ENCODE measurements at regions not wholly inside any gene's neighbourhood (a gene's known extent, or its start where the extent isn't known, plus 50 kb on each side); places are given as distances from the start of the nearest gene placed in this dataset.

- no peaks in the 10 kb centered on the region for H3K4me1 ChIP-seq (ENCODE audit: insufficient read depth)
- no peaks in the 10 kb centered on the region for H4K20me1 ChIP-seq (ENCODE audit: insufficient read depth, poor library complexity, severe bottlenecking)
- no peak overlapping the region for H3K4me2 ChIP-seq
- TF ChIP-seq EZH2 (IDR thresholded peaks at IDR 0.05; ENCODE audit: borderline replicate concordance) (no peak), EZH2phosphoT487 (IDR thresholded peaks at IDR 0.05; ENCODE audit: low read depth, severe bottlenecking, unreplicated experiment) (no peak)
- TF ChIP-seq, protein P1, sequence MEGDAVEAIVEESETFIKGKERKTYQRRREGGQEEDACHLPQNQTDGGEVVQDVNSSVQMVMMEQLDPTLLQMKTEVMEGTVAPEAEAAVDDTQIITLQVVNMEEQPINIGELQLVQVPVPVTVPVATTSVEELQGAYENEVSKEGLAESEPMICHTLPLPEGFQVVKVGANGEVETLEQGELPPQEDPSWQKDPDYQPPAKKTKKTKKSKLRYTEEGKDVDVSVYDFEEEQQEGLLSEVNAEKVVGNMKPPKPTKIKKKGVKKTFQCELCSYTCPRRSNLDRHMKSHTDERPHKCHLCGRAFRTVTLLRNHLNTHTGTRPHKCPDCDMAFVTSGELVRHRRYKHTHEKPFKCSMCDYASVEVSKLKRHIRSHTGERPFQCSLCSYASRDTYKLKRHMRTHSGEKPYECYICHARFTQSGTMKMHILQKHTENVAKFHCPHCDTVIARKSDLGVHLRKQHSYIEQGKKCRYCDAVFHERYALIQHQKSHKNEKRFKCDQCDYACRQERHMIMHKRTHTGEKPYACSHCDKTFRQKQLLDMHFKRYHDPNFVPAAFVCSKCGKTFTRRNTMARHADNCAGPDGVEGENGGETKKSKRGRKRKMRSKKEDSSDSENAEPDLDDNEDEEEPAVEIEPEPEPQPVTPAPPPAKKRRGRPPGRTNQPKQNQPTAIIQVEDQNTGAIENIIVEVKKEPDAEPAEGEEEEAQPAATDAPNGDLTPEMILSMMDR (IDR thresholded peaks at IDR 0.05; ENCODE audit: poor library complexity): no peak
- H3K4me3 ChIP-seq: no peak overlapping the region
- H3K27ac ChIP-seq: no peak overlapping the region
- H3K36me3 ChIP-seq (replicated peaks; ENCODE audit: insufficient read depth, low read depth): no peaks in the 10 kb centered on the region
- no peaks in the 10 kb centered on the region for H3K9me2 ChIP-seq (replicated peaks; ENCODE audit: insufficient read depth)
- no peaks in the 10 kb centered on the region for H3K9me3 ChIP-seq (ENCODE audit: low read depth)
- no peak overlapping the region for H2AFZ ChIP-seq
- WGBS (ENCODE audit: low lambda C conversion rate, missing lambda C conversion rate): 91% methylated on average over 3 of the region's 3 CpGs
- no peaks in the 10 kb centered on the region for H3K79me2 ChIP-seq
- no peaks in the 10 kb centered on the region for H3K27me3 ChIP-seq
- DNase-seq (ENCODE audit: low spot score): no peak
These were observed 577.4 kb downstream of the TBL1XR1 start for GRCh38 chr3:176619833-176620232.

DNA sequence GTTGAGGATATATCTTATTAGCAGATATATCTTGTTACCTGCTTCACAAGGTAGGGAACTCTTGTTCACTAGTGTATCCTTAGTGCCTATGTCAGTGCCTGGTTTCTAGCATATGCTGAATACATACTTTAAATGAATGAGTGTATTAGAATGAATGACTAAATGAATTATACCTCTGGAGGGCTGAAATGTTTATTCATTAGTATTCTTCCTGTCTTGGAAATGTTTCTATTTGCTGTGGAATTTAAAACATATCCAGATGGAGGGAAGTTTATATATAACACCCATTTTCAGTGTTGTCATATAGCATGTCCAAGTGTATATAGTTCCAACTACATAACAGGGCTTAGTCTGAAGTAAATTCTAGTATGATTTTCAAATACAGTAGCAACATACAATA is 581.5 kb downstream of the TBL1XR1 start:
- no peaks in the 10 kb centered on the region for H4K20me1 ChIP-seq (ENCODE audit: insufficient read depth, poor library complexity, severe bottlenecking)
- H3K4me2 ChIP-seq: no peak overlapping the region
- H3K27ac ChIP-seq: no peak overlapping the region
- no peaks in the 10 kb centered on the region for H3K9me3 ChIP-seq (ENCODE audit: low read depth)
- no peak overlapping the region for H3K4me3 ChIP-seq
- H3K79me2 ChIP-seq: no peaks in the 10 kb centered on the region
- no peak overlapping the region for H2AFZ ChIP-seq
- no peaks in the 10 kb centered on the region for H3K27me3 ChIP-seq
- H3K4me1 ChIP-seq (ENCODE audit: insufficient read depth): no peaks in the 10 kb centered on the region
- H3K9me2 ChIP-seq (replicated peaks; ENCODE audit: insufficient read depth): no peaks in the 10 kb centered on the region
- no peaks in the 10 kb centered on the region for H3K36me3 ChIP-seq (replicated peaks; ENCODE audit: insufficient read depth, low read depth)
- no peak for DNase-seq (ENCODE audit: low spot score)
- TF ChIP-seq EZH2 (IDR thresholded peaks at IDR 0.05; ENCODE audit: borderline replicate concordance) (no peak), EZH2phosphoT487 (IDR thresholded peaks at IDR 0.05; ENCODE audit: low read depth, severe bottlenecking, unreplicated experiment) (no peak)
- TF ChIP-seq, protein P1 (IDR thresholded peaks at IDR 0.05; ENCODE audit: poor library complexity): no peak

- H3K4me1 ChIP-seq (ENCODE audit: insufficient read depth): no peaks in the 10 kb centered on the region
These were observed 585.6 kb downstream of the TBL1XR1 start for GRCh38 chr3:176611703-176612102.

More at GRCh38 chr3:176611703-176612102, 585.6 kb downstream of the TBL1XR1 start:
- H3K27me3 ChIP-seq: no peaks in the 10 kb centered on the region
- no peak overlapping the region for H3K4me3 ChIP-seq
- no peaks in the 10 kb centered on the region for H3K9me2 ChIP-seq (replicated peaks; ENCODE audit: insufficient read depth)
- DNase-seq (ENCODE audit: low spot score): no peak
- no peaks in the 10 kb centered on the region for H4K20me1 ChIP-seq (ENCODE audit: insufficient read depth, poor library complexity, severe bottlenecking)
- H3K79me2 ChIP-seq: no peaks in the 10 kb centered on the region
- no peak overlapping the region for H2AFZ ChIP-seq
- H3K4me2 ChIP-seq: no peak overlapping the region
- H3K36me3 ChIP-seq (replicated peaks; ENCODE audit: insufficient read depth, low read depth): no peaks in the 10 kb centered on the region
- TF ChIP-seq EZH2 (IDR thresholded peaks at IDR 0.05; ENCODE audit: borderline replicate concordance) (no peak), EZH2phosphoT487 (IDR thresholded peaks at IDR 0.05; ENCODE audit: low read depth, severe bottlenecking, unreplicated experiment) (no peak)
- TF ChIP-seq, protein P1 (IDR thresholded peaks at IDR 0.05; ENCODE audit: poor library complexity): no peak
- no peak overlapping the region for H3K27ac ChIP-seq
- 83% methylated on average over 1 of the region's 1 CpG for whole genome bisulfite sequencing (ENCODE audit: low lambda C conversion rate, missing lambda C conversion rate)
- H3K9me3 ChIP-seq (ENCODE audit: low read depth): no peaks in the 10 kb centered on the region

Data from hepatocyte (in vitro differentiated cells).